ENCODE measurements at regions not wholly inside any gene's neighbourhood (a gene's known extent, or its start where the extent isn't known, plus 50 kb on each side); places are given as distances from the start of the nearest gene placed in this dataset.
A peak's percentile ranks its signal among the peaks of the same experiment; 100 is the strongest.

- Histone ChIP-seq H3K9me3 (ENCODE audit: control insufficient read depth, low read length) (no peaks in the 10 kb centered on the region), H3K27me3 (replicated peaks; ENCODE audit: control insufficient read depth, insufficient read depth, low read length) (no peaks in the 10 kb centered on the region), H3K36me3 (ENCODE audit: control insufficient read depth, insufficient read depth, low read length, severe bottlenecking) (no peaks in the 10 kb centered on the region), H3K4me1 (ENCODE audit: control insufficient read depth, insufficient read depth, low read length) (peaks cover 15% of the 10 kb centered on the region), H3K9ac (ENCODE audit: low read length) (no peak overlapping the region), H3K4me3 (ENCODE audit: low read length) (peak overlapping the region; percentile 4)
- no peak for DNase-seq (ENCODE audit: low read depth)
These were observed 1185.1 kb upstream of the C9orf72 start for GRCh38 chr9:28758341-28758740.

DNA sequence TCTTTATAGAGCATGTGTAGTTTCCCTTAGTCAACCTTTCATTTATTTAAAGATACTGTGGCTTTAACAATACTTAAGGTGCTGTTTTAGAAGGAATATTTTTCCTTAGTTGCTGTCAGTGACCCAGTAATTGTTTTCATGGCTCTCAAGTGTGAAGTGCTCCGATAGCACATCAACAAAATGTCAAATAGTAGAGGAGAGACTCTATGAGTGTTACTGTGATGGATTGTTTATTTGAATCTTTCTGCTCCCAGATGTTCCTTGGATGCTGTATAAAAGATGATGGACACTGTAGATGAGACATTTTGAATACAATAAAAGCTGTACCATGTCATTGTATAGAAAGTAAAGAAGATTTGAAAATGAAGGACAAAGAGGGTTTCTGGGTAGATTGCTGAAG lies 1185.7 kb upstream of the C9orf72 start:
- Histone ChIP-seq H3K4me3 (ENCODE audit: low read length) (no peak overlapping the region), H3K27me3 (replicated peaks; ENCODE audit: control insufficient read depth, insufficient read depth, low read length) (no peaks in the 10 kb centered on the region), H3K9ac (ENCODE audit: low read length) (no peak overlapping the region), H3K36me3 (ENCODE audit: control insufficient read depth, insufficient read depth, low read length, severe bottlenecking) (no peaks in the 10 kb centered on the region), H3K4me1 (ENCODE audit: control insufficient read depth, insufficient read depth, low read length) (peaks cover 15% of the 10 kb centered on the region), H3K9me3 (ENCODE audit: control insufficient read depth, low read length) (no peaks in the 10 kb centered on the region)
- DNase-seq (ENCODE audit: low read depth) = no peak

DNA sequence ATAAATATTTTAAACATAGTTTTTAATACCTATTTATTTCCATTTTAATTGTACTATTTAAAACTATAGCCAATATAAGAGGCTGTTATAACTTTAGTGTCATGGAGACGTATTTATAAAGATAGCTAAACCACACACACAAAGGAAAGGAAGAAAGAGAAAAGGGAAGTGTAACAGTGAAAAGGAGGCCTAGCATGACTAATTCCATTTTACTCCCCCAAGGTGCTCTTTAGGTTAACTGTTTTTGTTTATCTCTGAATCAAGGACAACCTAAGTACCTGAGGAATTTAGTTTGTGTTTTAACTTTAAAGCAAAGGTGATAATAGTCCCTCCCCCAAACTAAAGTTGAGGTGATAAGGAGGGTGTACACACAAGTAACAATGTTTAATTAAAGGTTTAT lies 1188.9 kb upstream of the C9orf72 start:
- no peak overlapping the region for H3K4me3 ChIP-seq (ENCODE audit: low read length)
- H3K4me1 ChIP-seq (ENCODE audit: control insufficient read depth, insufficient read depth, low read length) = peaks cover 15% of the 10 kb centered on the region
- H3K9ac ChIP-seq (ENCODE audit: low read length) = no peak overlapping the region
- no peaks in the 10 kb centered on the region for H3K27me3 ChIP-seq (replicated peaks; ENCODE audit: control insufficient read depth, insufficient read depth, low read length)
- no peaks in the 10 kb centered on the region for H3K9me3 ChIP-seq (ENCODE audit: control insufficient read depth, low read length)
- no peaks in the 10 kb centered on the region for H3K36me3 ChIP-seq (ENCODE audit: control insufficient read depth, insufficient read depth, low read length, severe bottlenecking)
- DNase-seq (ENCODE audit: low read depth) = no peak

DNA sequence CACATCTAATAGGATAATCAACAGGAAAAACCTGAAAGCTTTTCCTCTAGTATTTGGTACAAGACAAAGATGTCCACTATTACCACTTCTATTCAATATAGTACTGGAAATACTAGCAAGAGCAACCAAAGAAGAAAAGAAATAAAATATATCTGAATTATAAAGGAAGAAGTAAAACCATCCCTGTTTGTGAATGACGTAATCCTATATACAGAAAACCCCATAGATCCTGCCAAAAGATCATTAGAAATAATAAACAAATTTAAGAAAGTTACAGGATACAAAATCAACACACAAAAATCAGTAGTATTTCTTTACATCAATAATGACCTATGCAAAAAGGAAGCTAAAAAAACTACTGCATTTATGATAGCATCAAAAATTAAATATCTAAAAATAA lies 1191.3 kb upstream of the C9orf72 start:
- Histone ChIP-seq H3K9ac (ENCODE audit: low read length) (no peak overlapping the region), H3K4me1 (ENCODE audit: control insufficient read depth, insufficient read depth, low read length) (no peaks in the 10 kb centered on the region), H3K27me3 (replicated peaks; ENCODE audit: control insufficient read depth, insufficient read depth, low read length) (no peaks in the 10 kb centered on the region), H3K9me3 (ENCODE audit: control insufficient read depth, low read length) (no peaks in the 10 kb centered on the region), H3K36me3 (ENCODE audit: control insufficient read depth, insufficient read depth, low read length, severe bottlenecking) (no peaks in the 10 kb centered on the region), H3K4me3 (ENCODE audit: low read length) (no peak overlapping the region)
- no peak for DNase-seq (ENCODE audit: low read depth)

- Histone ChIP-seq H3K9me3 (ENCODE audit: control insufficient read depth, low read length) (no peaks in the 10 kb centered on the region), H3K27me3 (replicated peaks; ENCODE audit: control insufficient read depth, insufficient read depth, low read length) (no peaks in the 10 kb centered on the region), H3K4me3 (ENCODE audit: low read length) (no peak overlapping the region), H3K4me1 (ENCODE audit: control insufficient read depth, insufficient read depth, low read length) (no peaks in the 10 kb centered on the region), H3K36me3 (ENCODE audit: control insufficient read depth, insufficient read depth, low read length, severe bottlenecking) (no peaks in the 10 kb centered on the region), H3K9ac (ENCODE audit: low read length) (no peak overlapping the region)
- no peak for DNase-seq (ENCODE audit: low read depth)
These were observed 1196.9 kb upstream of the C9orf72 start for GRCh38 chr9:28770226-28770625.

- no peak for DNase-seq (ENCODE audit: low read depth)
- Histone ChIP-seq H3K27me3 (replicated peaks; ENCODE audit: control insufficient read depth, insufficient read depth, low read length) (no peaks in the 10 kb centered on the region), H3K9me3 (ENCODE audit: control insufficient read depth, low read length) (no peaks in the 10 kb centered on the region), H3K9ac (ENCODE audit: low read length) (no peak overlapping the region), H3K4me1 (ENCODE audit: control insufficient read depth, insufficient read depth, low read length) (no peaks in the 10 kb centered on the region), H3K36me3 (ENCODE audit: control insufficient read depth, insufficient read depth, low read length, severe bottlenecking) (no peaks in the 10 kb centered on the region), H3K4me3 (ENCODE audit: low read length) (no peak overlapping the region)
These were observed 1197.5 kb upstream of the C9orf72 start for GRCh38 chr9:28770827-28771226.

DNA sequence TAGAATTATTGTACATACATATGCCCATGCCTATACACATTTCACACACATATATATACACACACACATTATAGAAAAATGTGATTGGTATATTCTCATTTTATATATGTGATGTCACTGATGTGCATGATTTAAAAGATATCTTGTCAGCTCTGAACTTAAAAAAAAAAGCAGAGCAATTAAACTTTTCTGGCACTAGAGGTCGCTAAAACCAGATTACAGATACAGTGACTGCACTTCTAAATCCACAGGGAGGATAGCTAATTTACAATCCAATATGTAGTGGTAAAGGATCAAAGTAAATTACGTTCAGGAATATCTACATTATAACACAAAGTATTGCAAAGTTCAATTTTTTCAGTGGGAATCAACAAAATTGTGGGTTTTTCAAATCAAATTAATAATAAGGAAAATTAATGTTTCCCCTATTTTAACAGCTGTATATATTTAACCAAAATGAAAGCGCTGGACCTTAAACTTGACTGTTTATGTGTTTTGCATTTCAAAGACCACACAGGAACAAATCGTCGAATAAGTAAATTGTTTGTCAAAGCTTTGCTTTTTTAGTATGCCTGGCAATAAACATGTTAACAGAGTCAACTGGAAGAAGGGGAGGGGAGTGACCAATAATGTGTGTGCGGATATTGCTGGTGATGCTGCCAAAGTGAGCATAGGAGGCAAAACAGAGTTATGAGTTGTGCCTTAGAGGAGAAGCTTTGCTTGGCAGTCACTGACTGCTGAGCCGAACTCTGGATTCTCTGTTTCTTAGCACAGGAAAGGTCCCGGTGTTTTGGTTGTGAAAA lies 1201.4 kb upstream of the C9orf72 start:
- no peak overlapping the region for H3K4me3 ChIP-seq (ENCODE audit: low read length)
- peaks cover 13% of the 10 kb centered on the region for H3K4me1 ChIP-seq (ENCODE audit: control insufficient read depth, insufficient read depth, low read length)
- peak; percentile 5 for DNase-seq (ENCODE audit: low read depth)
- no peaks in the 10 kb centered on the region for H3K9me3 ChIP-seq (ENCODE audit: control insufficient read depth, low read length)
- no peak overlapping the region for H3K9ac ChIP-seq (ENCODE audit: low read length)
- H3K36me3 ChIP-seq (ENCODE audit: control insufficient read depth, insufficient read depth, low read length, severe bottlenecking) = no peaks in the 10 kb centered on the region
- no peaks in the 10 kb centered on the region for H3K27me3 ChIP-seq (replicated peaks; ENCODE audit: control insufficient read depth, insufficient read depth, low read length)

DNA sequence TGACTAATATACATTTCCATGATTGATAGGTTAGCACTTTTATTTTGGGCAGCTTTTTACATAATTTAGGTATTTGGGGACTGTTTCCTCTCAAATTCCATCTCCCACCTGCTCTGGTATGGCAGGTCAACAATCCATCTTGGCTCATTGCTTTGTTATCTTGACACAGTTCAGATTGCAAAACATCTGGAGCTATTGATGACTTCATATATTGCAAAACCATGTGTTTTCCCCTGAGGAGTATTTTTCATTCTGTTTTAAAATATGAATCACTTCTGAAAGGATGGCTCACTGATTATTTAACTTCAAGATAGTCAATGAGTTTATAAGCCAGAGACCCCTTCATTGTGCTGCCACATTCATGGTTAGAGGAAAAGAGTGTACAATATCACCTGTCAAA lies 1206.0 kb upstream of the C9orf72 start:
- H3K4me3 ChIP-seq (ENCODE audit: low read length) = no peak overlapping the region
- H3K4me1 ChIP-seq (ENCODE audit: control insufficient read depth, insufficient read depth, low read length) = peaks cover 26% of the 10 kb centered on the region
- DNase-seq (ENCODE audit: low read depth) = no peak
- no peaks in the 10 kb centered on the region for H3K36me3 ChIP-seq (ENCODE audit: control insufficient read depth, insufficient read depth, low read length, severe bottlenecking)
- no peaks in the 10 kb centered on the region for H3K9me3 ChIP-seq (ENCODE audit: control insufficient read depth, low read length)
- no peaks in the 10 kb centered on the region for H3K27me3 ChIP-seq (replicated peaks; ENCODE audit: control insufficient read depth, insufficient read depth, low read length)
- no peak overlapping the region for H3K9ac ChIP-seq (ENCODE audit: low read length)

DNA sequence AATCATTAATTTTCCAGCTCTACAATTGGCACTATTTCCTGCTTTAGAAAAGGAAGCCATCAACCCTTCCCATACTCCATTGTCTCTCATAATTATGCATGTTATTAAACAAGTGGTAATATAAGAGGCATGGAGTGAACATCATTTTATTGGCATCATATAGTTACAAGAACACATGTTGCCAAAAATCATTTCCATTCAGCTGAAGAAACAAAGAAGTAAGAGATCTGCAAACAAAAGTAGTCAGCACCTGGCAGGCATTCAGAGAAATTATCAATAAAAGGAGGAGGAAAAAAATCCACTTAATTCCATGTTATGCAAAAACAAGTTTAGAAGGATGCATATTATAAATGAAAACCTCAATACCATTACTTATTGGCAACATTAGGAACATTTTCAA lies 1208.2 kb upstream of the C9orf72 start:
- Histone ChIP-seq H3K4me1 (ENCODE audit: control insufficient read depth, insufficient read depth, low read length) (peaks cover 26% of the 10 kb centered on the region), H3K4me3 (ENCODE audit: low read length) (no peak overlapping the region), H3K36me3 (ENCODE audit: control insufficient read depth, insufficient read depth, low read length, severe bottlenecking) (no peaks in the 10 kb centered on the region), H3K27me3 (replicated peaks; ENCODE audit: control insufficient read depth, insufficient read depth, low read length) (no peaks in the 10 kb centered on the region), H3K9me3 (ENCODE audit: control insufficient read depth, low read length) (no peaks in the 10 kb centered on the region), H3K9ac (ENCODE audit: low read length) (no peak overlapping the region)
- DNase-seq (ENCODE audit: low read depth) = no peak

DNA sequence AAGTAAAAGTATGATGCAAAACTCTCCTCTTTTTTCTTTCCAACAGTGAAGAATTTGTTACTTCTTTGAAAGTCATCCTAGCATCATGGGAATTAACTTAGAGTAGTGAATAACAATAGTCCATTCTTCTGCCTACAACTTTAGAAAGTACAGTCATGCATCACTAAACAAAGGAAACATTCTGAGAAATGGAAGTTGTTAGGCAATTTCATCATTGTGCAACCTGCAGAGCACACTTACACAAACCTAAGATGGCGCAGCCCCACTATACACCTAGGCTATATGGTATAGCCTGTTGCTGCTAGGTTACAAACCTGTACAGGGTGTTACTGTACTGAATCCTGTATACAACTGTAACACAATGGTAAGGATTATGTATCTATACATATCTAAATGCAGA lies 1209.3 kb upstream of the C9orf72 start:
- Histone ChIP-seq H3K4me3 (ENCODE audit: low read length) (no peak overlapping the region), H3K9ac (ENCODE audit: low read length) (no peak overlapping the region), H3K9me3 (ENCODE audit: control insufficient read depth, low read length) (no peaks in the 10 kb centered on the region), H3K36me3 (ENCODE audit: control insufficient read depth, insufficient read depth, low read length, severe bottlenecking) (no peaks in the 10 kb centered on the region), H3K4me1 (ENCODE audit: control insufficient read depth, insufficient read depth, low read length) (peaks cover 26% of the 10 kb centered on the region), H3K27me3 (replicated peaks; ENCODE audit: control insufficient read depth, insufficient read depth, low read length) (no peaks in the 10 kb centered on the region)
- DNase-seq (ENCODE audit: low read depth) = no peak

GRCh38 chr9:28792716-28793115 lies 1219.4 kb upstream of the C9orf72 start:
- no peaks in the 10 kb centered on the region for H3K36me3 ChIP-seq (ENCODE audit: control insufficient read depth, insufficient read depth, low read length, severe bottlenecking)
- no peak overlapping the region for H3K4me3 ChIP-seq (ENCODE audit: low read length)
- no peaks in the 10 kb centered on the region for H3K4me1 ChIP-seq (ENCODE audit: control insufficient read depth, insufficient read depth, low read length)
- H3K9ac ChIP-seq (ENCODE audit: low read length) = no peak overlapping the region
- H3K27me3 ChIP-seq (replicated peaks; ENCODE audit: control insufficient read depth, insufficient read depth, low read length) = no peaks in the 10 kb centered on the region
- H3K9me3 ChIP-seq (ENCODE audit: control insufficient read depth, low read length) = no peaks in the 10 kb centered on the region
- no peak for DNase-seq (ENCODE audit: low read depth)

DNA sequence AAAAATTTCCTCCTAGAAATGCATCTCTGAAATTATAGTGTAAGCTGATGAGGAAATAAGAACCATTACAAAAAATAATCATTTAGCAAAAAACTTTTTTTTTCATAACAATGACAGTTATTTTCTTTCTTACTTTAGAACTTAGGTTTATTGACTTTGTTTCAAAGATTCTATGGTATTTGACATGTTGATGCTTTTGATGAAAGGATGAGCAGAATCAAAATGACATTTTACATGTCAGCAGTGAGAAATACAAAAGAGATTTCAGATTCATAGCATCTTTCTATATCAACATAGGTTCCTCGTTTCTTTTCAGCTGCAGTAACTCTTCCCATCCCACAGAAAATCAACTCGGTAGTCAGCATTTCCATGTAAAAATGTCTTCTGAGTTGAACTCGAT lies 1226.6 kb upstream of the C9orf72 start:
- H3K36me3 ChIP-seq (ENCODE audit: control insufficient read depth, insufficient read depth, low read length, severe bottlenecking) = no peaks in the 10 kb centered on the region
- DNase-seq (ENCODE audit: low read depth) = no peak
- H3K9me3 ChIP-seq (ENCODE audit: control insufficient read depth, low read length) = no peaks in the 10 kb centered on the region
- no peaks in the 10 kb centered on the region for H3K27me3 ChIP-seq (replicated peaks; ENCODE audit: control insufficient read depth, insufficient read depth, low read length)
- no peak overlapping the region for H3K9ac ChIP-seq (ENCODE audit: low read length)
- no peaks in the 10 kb centered on the region for H3K4me1 ChIP-seq (ENCODE audit: control insufficient read depth, insufficient read depth, low read length)
- H3K4me3 ChIP-seq (ENCODE audit: low read length) = no peak overlapping the region

Measured in adipocyte (in vitro differentiated cells).